Lower leg skin (tissue), 4 donors: ENCODE measurements at regions not wholly inside any gene's neighbourhood (a gene's known extent, or its start where the extent isn't known, plus 50 kb on each side); places are given as distances from the start of the nearest gene placed in this dataset.

Experiments used
- DNase-seq, 2 donors: peaks; one replicate each; pipeline ENCODE4 v3.0.0-alpha.2; 2019; ENCODE audit warnings: low spot score in 2 of 2
- H3K4me3 ChIP-seq: fragments of 200-600 bp; sonication (generic); 2 replicates; pipeline ENCODE4 v1.5.1; 2017; ENCODE audit warnings: mild to moderate bottlenecking, low read depth; ENCODE audit not compliant: poor library complexity, severe bottlenecking
- CTCF ChIP-seq, 3 donors: fragments of 450-650 bp; IDR thresholded peaks; one replicate each; pipeline ENCODE4 v1.5.1; 2016; ENCODE audit warnings: antibody characterized with exemption in 3 of 3, mild to moderate bottlenecking in 3 of 3, moderate library complexity in 2 of 3
- POLR2A ChIP-seq, 2 donors: fragments of 450-650 bp; IDR thresholded peaks; one replicate each; pipeline ENCODE4 v1.6.1; 2016 to 2017; ENCODE audit warnings: antibody characterized with exemption in 2 of 2, mild to moderate bottlenecking in 1 of 2, moderate library complexity in 1 of 2
- WGBS, 2 donors: methylation state at CpG; one replicate each; pipeline ENCODE4 v1.1.5; 2018; 5-methylcytosine and 5-hydroxymethylcytosine counted together
- intact Hi-C: fragments of 100-400 bp; cut with DNase I; formaldehyde crosslinking; loops from one replicate; pipeline ENCODE4 v1.15.0; 2023; ENCODE audit warnings: low total_unique reads

DNA sequence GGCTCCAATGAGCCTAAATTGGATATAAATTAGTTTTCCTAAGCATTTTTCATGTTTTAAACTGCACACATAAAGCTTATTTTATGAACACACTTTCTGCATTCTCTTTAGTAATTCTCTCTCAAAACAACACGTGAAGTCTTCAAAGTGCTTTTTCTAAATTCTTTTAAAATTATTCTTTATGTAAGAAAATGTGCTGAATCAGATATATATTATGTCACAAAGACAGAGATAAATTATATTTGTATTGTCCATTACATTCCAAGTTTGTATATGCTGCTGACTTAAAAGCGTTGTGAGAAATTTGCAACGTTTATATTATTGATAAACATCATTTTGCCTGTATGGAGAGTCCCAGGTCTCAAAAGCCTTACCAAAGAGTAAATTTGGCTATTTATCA is 465.2 kb downstream of the BCAT1 start:
- no peak for DNase-seq
- intact Hi-C loops = no loop called here
- TF ChIP-seq POLR2A (IDR thresholded peaks at IDR 0.05) (no peak), CTCF (IDR thresholded peaks at IDR 0.05) (no peak)
- WGBS, 2 donors = 89 to 91% methylated on average over 3 of the region's 3 CpGs
- H3K4me3 ChIP-seq = no peak overlapping the region

- WGBS, 2 donors = 75 to 77% methylated on average over 3 of the region's 3 CpGs
- DNase-seq = no peak
- TF ChIP-seq CTCF (IDR thresholded peaks at IDR 0.05) (no peak), POLR2A (IDR thresholded peaks at IDR 0.05) (no peak)
- intact Hi-C loops = no loop called here
- H3K4me3 ChIP-seq = no peak overlapping the region
Measured at GRCh38 chr12:24482882-24483604, 465.9 kb downstream of the BCAT1 start.

- WGBS, 2 donors = 91 to 92% methylated on average over 3 of the region's 3 CpGs
- TF ChIP-seq CTCF (IDR thresholded peaks at IDR 0.05) (no peak), POLR2A (IDR thresholded peaks at IDR 0.05) (no peak)
Measured at GRCh38 chr12:24482044-24482443, 466.9 kb downstream of the BCAT1 start.

DNA sequence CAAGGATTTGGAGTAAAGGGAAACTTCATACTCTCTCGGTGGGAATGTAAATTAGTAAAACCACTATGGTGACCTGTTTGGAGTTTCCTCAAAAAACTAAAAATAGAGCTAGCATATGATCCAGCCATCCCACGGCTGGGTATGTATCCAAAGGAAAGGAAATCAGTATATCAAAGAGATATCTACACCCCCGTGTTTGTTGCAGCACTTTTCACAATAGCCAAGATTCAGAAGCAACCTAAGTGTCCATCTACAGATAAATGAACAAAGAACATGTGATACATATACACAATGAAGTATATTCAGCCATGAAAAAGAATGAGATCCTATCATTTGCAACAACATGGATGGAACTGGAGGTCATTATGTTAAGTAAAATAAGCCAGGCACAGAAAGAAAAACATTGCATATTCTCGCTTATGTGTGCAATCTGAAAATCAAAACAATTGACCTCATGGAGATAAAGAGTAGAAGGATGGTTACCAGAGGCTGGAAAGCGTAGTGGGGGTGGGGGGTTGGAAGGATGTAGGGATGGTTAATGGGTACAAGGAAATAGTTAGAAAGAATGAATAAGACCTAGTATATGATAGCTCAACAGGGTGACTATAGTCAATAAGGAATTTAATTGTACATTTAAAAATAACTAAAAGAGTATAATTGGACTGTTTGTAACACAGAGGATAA is 468.0 kb downstream of the BCAT1 start:
- DNase-seq = no peak
- WGBS, 2 donors = 70 to 79% methylated on average over 5 of the region's 5 CpGs
- intact Hi-C loops = no loop called here
- H3K4me3 ChIP-seq = no peak overlapping the region
- no peak for TF ChIP-seq POLR2A (IDR thresholded peaks at IDR 0.05)
- no peak for TF ChIP-seq CTCF (IDR thresholded peaks at IDR 0.05)

More at GRCh38 chr12:24482044-24482443, 466.9 kb downstream of the BCAT1 start:
- H3K4me3 ChIP-seq = no peak overlapping the region
- no peak for DNase-seq
- intact Hi-C loops = no loop called here

DNA sequence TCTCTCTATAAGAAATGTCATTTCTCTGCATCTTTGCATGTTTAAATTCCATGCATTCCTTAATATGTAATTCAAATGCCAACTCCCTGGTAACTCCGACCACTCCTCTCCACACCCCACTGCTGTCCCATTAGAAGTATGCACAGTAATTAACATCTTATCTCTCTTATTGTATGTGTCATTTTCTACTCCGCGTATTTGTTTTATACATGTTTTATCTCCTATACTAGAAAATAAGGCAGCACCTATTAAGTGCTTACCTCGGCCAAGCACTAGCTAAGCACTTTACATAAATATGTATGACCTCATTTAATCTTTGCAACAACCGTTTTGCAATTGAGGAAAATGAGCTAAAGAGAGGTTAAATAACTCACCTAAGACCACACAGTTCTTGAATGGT is 469.8 kb downstream of the BCAT1 start:
- WGBS, 2 donors = 55 to 57% methylated on average over 5 of the region's 5 CpGs
- no peak overlapping the region for H3K4me3 ChIP-seq
- DNase-seq = no peak
- intact Hi-C loops = no loop called here
- TF ChIP-seq POLR2A (IDR thresholded peaks at IDR 0.05) = no peak

DNA sequence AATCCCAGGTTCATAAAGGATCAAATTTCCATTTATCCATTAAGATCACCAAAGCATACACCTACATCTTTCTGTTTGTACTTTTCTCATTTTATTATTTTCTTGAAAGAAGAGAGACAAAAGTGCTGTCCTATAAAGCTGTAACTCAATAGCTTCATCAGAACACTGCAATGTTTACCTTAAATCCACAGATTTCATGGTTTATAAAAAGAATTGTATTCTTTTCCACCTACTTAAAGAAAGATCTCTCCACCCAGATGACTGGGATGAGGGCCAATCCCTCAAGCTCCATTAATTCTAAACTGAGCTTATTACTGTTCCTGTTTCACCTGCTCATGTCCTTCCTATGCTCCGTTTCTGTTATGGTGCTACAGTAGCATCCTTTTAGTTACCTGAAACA is 470.6 kb downstream of the BCAT1 start:
- 56 to 59% methylated on average over 1 of the region's 1 CpG for WGBS, 2 donors
- no peak overlapping the region for H3K4me3 ChIP-seq
- TF ChIP-seq POLR2A (IDR thresholded peaks at IDR 0.05) (no peak), CTCF (IDR thresholded peaks at IDR 0.05) (no peak)
- no peak for DNase-seq
- intact Hi-C loops = no loop called here
